NCI-H1417 treated with DMSO at 0.1 percent for 48 hours (cell line): ENCODE measurements at regions not wholly inside any gene's neighbourhood (a gene's known extent, or its start where the extent isn't known, plus 50 kb on each side); places are given as distances from the start of the nearest gene placed in this dataset.
"Not testable (repeated sequence)": the region's sequence is repeated elsewhere in the genome, so short reads cannot be mapped to it uniquely, and the experiment has no call there.

Experiments used
- DNase-seq: peaks from one replicate; lab custom pipeline; 2025; lab: John Stamatoyannopoulos, UW

DNA sequence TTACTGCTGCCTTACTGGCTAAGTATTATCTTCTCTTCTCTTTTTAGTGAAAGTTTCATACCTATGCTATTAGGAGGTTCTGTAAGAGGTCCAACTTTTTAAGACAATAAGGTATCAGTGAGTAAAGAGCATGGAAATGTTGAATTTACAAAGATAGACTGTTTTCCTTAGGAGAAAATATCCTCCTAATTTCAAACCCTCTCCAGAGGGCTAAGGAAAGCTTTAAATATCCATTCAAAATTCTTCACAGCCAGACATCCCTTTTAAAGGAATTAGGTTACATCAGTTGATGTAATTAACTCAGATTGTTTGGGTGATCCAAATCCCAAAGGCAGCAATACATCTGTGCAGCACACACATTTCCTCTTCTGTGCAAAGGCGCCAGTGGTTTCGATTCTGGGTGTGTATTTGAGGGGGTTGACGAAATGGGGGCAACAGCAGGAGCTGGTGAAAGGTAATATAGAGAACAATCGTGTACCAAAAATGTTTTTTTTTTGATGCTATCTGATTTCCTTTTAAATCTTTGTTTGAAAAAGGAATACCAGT, 273.8 kb upstream of the RPS23 start:
- DNase-seq: no peak

DNA sequence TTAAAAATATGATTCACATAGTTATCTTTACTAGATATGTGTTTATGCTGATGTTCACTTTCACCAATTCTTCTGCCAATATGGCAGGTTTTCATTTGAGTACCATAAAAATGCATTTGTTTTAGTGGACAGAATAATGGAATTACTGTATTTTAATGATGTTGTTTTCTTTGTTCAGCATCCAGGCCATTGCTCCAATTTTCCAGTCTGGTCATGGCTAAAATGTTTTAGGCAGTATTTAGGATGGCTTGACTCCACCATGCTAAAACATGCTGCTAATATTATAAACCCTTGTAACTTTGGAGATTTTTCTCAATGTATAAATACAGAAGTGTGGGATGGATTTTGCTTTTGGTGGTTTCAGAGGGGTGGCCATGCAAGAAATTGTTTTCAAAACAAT, 273.0 kb upstream of the RPS23 start:
- no peak for DNase-seq

DNA sequence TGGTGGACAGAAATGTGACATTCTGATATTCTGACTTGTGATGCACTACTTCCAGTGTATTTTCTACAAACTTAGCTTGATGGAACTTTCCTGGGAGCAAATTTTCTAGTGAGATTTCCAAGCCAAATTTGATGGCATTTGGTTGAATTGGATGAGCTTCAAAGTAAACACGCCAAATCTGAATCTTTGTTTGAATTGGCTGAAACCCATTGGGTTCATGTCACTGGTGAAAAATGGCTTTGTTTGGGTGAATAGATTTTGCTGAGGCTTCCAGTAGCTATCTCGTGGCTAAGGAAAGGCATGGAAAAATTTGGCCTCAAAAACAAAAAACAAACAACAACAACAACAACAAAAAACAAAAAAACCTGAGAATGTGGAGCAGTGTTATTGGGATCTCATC, 271.1 kb upstream of the RPS23 start:
- DNase-seq: no peak

DNA sequence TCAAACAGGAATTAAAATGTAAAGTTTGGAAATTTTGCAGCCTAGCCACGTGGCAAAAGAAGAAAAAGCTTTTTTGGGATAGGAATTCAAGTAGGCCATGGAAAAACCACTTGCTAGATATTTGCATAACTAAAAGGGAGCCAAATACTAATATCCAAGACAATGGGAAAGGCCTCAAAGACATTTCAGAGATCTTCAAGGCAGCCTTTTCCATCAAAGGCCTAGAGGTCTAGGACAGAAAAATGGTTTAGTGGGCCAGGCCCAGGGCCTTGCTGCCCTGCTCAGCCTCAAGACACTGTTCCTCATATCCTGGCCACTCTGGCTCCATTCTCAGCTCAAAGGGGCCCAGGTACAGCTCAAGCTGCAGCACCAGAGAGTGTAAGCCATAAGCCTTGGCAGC, 265.9 kb upstream of the RPS23 start:
- DNase-seq: no peak

DNA sequence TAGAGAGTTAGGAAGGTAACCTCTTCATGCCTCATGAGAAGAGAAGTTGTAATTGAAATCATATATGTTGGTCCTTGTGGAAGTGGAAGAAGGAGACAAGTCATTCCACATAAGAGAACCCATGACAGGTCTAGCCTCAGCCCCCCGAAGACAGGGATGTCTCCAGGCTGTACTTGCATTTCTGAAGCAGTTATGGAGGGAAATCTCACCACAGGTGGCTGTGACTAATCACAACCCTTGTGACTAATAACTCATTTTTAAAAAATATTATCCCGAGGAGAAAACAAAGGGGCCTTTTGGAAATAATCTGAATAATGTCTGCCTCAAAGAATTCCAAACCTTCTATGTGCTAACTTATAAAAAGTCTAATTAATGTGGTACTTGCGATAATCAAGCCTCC, 262.1 kb upstream of the RPS23 start:
- DNase-seq: no peak

DNA sequence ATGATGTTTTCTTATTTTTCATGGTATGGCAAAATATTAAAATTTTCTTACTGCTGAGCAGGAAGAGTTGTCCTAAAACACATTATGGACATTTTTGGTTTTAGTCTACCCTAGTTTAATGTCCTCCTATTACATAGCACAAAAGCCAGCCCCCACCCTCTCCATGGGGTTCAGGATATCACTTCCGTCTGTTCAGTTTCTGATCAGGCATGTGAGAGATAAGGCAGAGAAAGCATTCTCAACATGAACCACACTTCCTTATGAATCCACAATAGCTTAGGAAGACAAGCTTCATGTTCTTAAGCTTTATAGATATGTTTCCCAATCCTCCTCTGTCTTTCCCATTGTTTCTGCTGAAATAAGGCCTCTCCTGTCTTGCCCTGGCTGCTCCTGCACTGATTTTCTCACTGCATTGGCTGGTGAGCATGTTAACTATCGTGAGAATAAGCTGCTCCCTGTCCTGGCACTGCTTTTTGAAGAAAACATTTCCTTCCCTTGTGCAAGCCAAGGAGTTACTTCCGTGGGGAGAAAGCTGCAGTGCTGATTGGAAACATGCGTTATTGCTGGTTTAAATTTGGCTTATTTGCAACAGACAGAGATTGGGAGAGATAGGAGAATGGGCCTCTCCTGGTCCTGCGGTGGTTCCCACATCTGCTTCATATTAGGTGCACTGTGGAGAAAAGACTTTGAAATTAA, 260.3 kb upstream of the RPS23 start:
- no peak for DNase-seq

DNA sequence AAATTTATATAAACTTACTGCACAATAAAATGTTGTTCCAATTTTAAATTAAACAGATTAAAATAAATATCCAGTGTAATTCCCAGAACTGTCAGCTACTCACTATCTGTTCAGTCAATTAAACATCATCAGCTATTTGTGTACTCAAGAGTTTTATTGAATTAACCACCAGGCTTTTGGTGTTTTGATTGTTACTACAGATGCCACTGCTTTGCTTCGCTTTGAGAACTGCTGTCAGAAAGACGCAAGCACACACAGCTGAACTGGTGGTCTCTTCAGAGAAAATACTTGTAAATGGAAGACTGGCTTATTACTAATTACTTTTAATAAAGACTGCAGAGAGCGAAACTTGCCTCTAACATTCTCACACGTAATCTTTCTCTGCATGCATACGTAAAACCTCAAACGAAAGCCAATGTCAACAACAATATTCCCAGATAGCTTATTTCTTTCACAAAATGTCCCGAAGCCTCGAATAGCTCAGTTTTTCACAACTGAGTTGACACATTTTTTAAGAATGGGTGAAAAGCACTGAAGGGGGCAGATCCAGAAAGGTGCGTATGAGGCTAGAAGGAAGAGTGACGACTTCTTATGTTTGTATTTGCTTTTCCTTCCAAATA, 259.6 kb upstream of the RPS23 start:
- no peak for DNase-seq

DNA sequence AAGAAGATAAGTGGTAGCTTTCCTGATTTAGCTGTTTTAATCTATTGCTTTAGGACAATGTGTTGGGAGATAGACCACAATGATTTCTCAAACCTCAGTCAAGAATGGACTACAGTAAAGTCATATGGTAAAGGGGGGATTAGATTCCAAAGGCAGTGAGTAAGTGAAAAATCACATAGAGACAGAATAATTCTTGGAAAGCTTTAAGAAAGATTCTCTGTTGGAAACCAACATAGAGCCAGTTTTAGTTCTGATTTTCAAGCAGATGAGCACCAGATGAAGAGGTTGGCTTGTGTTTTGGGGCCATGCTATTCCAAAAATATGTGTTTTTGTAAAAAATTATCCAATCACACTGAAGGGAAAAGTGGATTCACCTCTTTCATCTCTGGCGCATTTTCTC, 256.8 kb upstream of the RPS23 start:
- no peak for DNase-seq

DNA sequence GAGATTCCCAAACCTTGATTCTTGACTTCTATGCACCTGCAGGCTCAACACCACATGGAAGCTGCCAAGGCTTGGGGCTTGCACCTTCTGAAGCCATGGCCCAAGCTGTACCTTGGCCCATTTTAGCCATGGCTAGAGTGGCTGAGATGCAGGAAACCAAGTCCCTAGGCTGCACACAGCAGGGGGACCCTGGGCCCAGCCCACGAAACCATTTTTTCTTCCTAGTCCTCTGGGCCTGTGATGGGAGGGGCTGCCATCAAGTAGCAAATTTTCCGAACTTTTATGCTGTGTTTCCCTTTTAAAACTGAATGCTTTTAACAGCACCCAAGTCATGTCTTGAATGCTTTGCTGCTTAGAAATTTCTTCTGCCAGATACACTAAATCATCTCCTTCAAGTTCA, 253.9 kb upstream of the RPS23 start:
- DNase-seq: not testable (repeated sequence)

DNA sequence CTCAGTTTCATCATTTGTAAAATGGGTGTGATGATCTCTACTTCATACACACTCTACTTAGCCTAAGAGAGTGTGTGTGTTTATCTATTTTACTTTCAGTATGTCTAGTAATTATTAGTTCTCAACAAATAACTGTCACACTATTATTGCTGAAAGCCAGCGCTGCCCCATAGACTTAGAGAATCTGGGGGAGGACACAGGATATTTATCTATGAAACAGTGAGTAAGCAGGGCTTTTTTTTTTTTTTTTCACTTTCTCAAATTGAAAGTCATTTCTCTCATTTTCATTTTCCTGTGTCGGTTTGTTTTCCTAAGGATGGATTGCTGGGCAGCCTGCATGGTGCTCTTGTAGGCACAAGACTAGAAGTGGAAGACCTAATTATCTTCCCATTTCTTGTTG, 248.4 kb upstream of the RPS23 start:
- no peak for DNase-seq

DNA sequence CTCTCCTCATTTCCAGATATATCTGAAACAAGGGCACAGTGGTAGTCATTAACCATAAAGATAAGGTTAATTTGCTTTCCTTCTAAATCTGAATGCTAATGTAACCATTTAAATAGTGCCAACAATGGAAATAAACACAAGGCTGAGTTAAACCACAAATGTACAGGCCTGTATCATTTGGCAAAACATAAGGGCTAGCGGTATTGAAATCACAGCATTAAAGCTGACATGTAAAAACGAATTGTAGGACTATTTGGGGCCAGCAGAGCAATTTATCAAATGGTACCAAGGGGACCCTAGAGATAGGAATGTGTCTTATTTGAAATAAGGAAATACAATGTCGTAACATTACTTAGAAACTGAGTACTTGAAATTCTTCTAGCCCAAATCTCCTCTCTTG, 247.5 kb upstream of the RPS23 start:
- no peak for DNase-seq

DNA sequence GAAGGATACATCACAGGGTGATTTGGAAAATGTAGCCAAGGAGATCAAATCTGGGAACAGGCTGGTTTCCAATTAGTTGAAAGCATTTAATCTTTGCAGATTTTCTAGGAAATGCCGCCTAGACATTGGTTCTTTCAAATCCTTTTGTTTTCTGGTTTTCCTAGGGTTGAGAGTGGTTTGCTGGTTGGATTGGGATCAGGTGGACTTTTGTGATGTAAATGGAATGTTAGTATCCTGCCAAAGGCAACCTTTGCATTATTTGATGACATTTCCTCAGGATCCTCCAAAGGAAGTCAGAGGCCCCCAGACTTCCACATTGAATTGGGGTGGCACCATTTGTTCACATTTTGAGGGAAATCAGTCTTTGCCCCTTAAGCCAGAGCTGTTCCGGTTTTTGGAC, 245.5 kb upstream of the RPS23 start:
- no peak for DNase-seq

DNA sequence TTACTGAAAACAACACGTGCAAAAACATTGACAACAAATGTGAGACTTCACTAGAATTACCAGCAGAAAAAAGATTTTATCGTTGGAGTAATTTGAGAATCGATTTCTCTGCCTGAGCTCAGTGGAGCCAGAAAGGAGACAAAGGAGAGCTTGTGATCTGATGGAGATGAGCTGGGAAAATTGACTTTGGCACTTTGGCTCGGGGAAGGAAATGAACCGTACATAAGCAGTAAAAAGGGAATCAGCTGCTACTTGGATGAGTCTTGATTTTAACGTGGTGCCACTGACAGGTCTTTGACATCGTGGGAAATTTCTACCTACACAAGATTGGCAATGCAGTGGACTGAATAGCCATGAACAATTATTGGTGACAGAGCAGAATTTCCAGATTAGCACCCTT, 244.7 kb upstream of the RPS23 start:
- DNase-seq: no peak

DNA sequence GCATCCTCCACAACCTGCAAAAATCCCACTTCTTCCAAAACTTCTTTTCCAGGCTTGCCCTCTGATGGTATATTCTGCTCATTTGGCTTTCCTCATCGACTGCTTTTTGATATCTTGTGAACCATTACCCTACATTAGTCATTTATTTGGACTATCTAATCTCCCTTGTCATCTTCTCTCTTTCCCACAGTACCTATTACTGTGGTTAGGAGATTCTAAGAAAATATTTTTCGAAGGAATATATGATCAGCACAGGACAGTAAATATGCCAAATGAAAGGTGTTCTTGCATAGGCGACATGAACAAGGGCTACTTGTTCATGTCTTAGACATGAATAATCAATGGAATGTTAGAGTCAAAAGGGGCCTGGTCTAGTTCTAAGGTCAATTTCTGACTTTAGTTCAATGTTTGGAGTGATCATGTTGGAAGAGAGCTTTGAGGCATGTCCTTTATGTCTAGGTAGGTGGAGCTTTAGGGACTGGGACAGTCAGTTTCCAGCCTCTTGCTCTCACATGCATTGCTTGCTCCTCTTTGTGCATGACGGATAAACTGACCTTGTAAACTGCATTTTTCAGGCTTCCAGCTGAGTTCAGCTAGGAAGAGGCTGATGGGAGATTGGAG, 243.4 kb upstream of the RPS23 start:
- DNase-seq: no peak

DNA sequence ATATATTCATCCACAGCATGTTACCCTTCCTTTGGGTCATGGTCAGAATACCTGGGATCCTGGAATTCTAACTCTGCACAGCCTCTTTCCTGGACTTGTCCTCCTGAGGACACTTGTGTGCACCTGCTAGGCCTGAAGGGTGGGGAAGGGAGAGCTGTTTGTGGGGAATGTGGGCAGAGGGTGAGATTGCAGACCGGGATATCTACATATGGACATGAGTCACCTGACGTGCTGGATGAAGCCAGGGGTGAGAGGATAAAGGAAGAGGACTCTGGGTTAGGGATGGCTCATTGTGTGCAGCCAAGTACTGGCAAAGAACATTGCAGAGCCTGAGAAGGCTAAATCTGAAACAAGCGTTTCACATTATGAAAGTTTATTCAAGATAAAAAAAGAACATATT, 241.4 kb upstream of the RPS23 start:
- DNase-seq: no peak

DNA sequence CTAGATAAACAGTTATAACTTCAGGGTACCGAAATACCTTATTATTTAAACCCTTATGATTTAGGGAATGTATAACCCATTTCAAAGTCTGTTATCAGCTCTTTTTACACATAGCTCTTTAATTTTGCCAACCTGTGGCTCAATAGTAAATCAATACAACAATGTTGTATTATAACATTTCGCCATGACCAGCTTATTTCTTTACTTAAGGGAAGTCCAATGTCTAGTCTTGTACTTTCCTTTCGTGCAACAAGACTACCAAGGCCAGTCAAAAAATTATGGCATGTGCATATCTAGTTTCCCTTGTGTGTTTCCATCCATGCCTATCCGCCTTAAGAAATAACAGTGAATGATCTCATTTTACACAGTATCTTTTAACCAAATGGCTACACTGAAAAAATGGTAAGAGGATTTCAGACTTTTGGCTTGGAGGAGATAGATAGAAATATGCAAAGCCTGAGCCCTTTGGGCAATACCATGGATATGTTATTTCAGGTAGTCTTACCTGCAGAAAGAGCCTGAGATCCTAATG, 239.5 kb upstream of the RPS23 start:
- DNase-seq: no peak

DNA sequence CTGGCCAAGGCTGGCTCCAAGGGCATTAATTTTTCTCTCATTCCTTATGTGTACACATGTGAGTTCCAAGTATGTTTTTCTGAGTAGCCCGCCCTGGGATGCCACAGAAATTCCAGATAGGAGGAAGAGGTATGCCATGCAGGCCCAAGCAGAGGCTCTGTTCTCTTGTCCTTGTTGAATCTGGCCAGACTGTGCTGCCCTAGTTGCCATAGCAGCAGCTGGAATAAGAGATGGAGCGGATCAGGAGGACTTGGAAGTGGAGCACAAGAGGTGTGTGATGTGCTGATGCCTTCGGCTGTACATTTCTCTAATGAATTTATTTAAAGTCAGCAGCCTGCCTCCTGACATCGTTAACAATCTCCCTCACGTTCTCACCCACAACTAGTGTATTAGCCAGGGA, 235.6 kb upstream of the RPS23 start:
- DNase-seq: no peak

DNA sequence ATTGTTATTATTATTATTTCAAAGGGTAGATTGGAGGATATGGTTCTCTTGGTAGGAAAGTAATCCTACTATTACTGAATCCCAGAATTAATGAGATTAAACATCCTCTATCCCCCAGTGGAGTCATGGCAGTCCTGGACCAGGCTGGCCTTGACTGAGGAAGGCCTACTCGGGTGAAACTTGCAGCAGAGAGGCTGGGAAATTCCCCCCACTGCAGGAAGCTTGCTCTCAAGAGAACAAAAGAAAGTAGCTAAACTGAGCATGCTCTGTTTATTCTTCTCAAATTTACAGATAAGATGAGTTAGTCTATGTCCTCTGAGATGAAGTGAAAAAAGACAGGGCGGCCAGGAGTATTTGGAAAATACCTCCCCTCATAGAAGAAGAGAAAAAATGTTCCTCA, 233.9 kb upstream of the RPS23 start:
- DNase-seq: no peak

DNA sequence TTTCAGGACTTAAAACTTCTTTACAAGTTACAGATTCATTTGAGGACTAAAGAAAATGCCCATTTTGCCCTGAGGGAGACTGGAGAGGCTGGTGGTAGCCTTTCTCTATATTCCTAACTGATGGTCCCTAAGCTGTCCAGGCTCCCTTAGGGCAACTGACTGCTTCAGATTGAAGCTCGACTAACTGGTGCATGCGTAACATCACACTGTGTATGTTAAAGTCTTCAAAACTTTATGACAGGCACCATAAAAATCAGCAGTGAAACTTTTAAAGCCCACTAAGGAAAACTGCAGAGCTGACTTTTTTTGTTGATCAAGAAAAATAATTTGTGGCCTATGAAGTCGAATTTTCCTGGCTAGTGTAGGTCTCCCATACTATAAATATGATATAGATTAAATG, 233.0 kb upstream of the RPS23 start:
- DNase-seq: no peak

DNA sequence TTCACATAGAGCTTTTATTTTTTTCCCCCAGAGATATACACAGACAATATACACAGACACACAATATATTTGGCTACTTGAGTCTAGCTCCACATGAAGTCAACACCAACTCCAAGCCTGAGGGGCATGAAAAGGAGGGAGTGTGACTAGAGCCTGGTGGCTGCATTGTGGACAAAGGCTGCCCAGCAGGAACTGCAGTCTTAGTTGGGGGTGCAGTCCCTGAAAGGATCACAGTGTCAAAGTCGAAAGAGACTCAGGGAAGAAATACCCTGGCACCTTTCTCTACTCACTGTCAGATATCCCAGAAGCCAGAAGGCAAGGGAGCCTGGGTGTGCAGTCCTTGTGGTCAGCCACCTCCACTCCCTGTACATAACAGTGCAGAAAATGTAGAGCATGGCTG, 231.6 kb upstream of the RPS23 start:
- DNase-seq: no peak

DNA sequence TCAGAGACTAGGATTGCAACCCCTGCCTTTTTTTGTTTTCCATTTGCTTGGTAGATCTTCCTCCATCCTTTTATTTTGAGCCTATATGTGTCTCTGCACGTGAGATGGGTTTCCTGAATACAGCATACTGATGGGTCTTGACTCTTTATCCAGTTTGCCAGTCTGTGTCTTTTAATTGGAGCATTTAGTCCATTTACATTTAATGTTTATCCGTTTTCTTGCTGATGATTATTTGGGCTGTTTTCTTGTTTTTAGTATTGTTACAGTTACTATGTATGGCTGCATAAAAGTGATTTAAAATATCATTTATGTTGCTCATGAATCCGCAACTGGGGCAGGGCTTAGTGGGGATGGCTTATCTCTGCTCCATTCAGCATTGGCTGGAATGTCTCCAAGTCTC, 228.2 kb upstream of the RPS23 start:
- not testable (repeated sequence) for DNase-seq

DNA sequence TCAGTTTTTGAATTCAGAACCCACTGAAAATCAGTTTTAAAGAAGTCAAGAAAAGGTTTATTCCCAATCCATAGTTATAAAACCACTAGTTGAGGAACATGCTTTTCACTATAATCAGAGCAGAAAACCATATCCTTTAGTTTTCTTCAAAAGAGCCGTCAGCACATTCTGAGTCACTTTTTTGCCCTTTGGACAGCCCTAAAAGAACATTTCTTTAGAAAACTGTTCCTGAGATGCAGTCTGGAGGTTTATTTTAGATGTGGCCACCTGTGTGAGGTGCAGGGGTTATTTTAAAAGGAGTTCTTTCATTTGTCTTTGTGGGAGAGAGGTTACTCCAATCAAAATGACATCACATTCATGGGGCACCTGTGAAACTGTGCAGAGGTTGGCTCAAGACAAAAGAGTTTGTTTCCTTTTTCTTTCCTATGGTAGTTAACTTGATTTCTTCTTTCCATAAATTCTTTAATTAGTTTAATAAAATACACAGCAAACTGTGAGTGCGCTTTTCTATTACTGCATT, 221.6 kb upstream of the RPS23 start:
- DNase-seq: no peak

DNA sequence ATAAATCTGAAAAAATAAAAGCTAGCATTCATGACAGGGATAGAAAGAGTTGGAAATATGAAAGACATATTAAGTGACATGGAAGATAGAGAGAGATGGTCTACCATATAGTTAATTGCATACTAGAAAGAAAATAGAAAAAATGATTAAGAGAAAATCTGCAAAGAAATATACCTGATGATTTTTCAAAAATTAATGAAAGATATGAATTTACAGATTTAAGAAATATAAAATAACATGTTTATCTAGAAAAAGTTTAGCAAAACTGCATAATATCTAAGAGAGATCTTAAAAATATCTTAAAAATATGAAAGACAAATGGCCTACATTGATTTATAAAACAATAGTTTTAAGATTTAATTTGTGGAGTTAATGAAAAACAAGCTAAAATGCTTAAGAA, 219.1 kb upstream of the RPS23 start:
- DNase-seq: no peak
